ENCODE measurements at regions not wholly inside any gene's neighbourhood (a gene's known extent, or its start where the extent isn't known, plus 50 kb on each side); places are given as distances from the start of the nearest gene placed in this dataset.

- Histone ChIP-seq H3K36me3 (ENCODE audit: control insufficient read depth, insufficient read depth, low read length) (no peaks in the 10 kb centered on the region), H3K4me3 (ENCODE audit: low read depth in 2 of 2, low read length in 2 of 2) (no peak overlapping the region), H3K27ac (ENCODE audit: low read length) (no peak overlapping the region), H3K9me3 (ENCODE audit: control insufficient read depth, insufficient read depth, low read depth, low read length) (no peaks in the 10 kb centered on the region), H3K4me1 (ENCODE audit: control insufficient read depth, insufficient read depth, low read length) (no peaks in the 10 kb centered on the region), H3K27me3 (ENCODE audit: control insufficient read depth, insufficient read depth, low read length) (no peaks in the 10 kb centered on the region)
- intact Hi-C loops (cut with micrococcal nuclease; ENCODE audit: unreplicated experiment) (no loop called here), in situ Hi-C loops (cut with HindIII; ENCODE audit: low pct_unique_long_range_greater_than_20kb, low sequenced_read_pairs) (no loop called here)
- ChIA-PET POLR2A (no interaction called here), CTCF (no interaction called here)
- no peak for TF ChIP-seq POLR2AphosphoS5 (IDR thresholded peaks at IDR 0.05; ENCODE audit: low read depth, low read length)
- TF ChIP-seq CTCF (IDR thresholded peaks at IDR 0.05): no peak
- no peak for TF ChIP-seq REST (IDR thresholded peaks at IDR 0.05; ENCODE audit: insufficient read depth in 1 of 2, low read depth in 2 of 2, low read length in 1 of 2)
- no peak for TF ChIP-seq TCF7L2 (IDR thresholded peaks at IDR 0.05; ENCODE audit: low read depth, low read length)
- TF ChIP-seq SIN3A (IDR thresholded peaks at IDR 0.05; ENCODE audit: borderline replicate concordance, insufficient read depth, low read depth, low read length): no peak
- no TSS peak for BruUV-seq (replicated peaks)
- DNase-seq (ENCODE audit: low read depth, low spot score) (no peak), ATAC-seq (no peak)
These were observed 536.0 kb upstream of the CDH2 start for GRCh38 chr18:28712796-28713425.

GRCh38 chr18:28712172-28712571, 535.2 kb upstream of the CDH2 start:
- ChIA-PET POLR2A (no interaction called here), CTCF (no interaction called here)
- TF ChIP-seq REST (IDR thresholded peaks at IDR 0.05; ENCODE audit: insufficient read depth in 1 of 2, low read depth in 2 of 2, low read length in 1 of 2) (no peak), POLR2AphosphoS5 (IDR thresholded peaks at IDR 0.05; ENCODE audit: low read depth, low read length) (no peak), SIN3A (IDR thresholded peaks at IDR 0.05; ENCODE audit: borderline replicate concordance, insufficient read depth, low read depth, low read length) (no peak), CTCF (IDR thresholded peaks at IDR 0.05) (no peak), TCF7L2 (IDR thresholded peaks at IDR 0.05; ENCODE audit: low read depth, low read length) (no peak)

More at GRCh38 chr18:28712172-28712571, 535.2 kb upstream of the CDH2 start:
- Histone ChIP-seq H3K9me3 (ENCODE audit: control insufficient read depth, insufficient read depth, low read depth, low read length) (no peaks in the 10 kb centered on the region), H3K27ac (ENCODE audit: low read length) (no peak overlapping the region), H3K4me1 (ENCODE audit: control insufficient read depth, insufficient read depth, low read length) (no peaks in the 10 kb centered on the region), H3K4me3 (ENCODE audit: low read depth in 2 of 2, low read length in 2 of 2) (no peak overlapping the region), H3K36me3 (ENCODE audit: control insufficient read depth, insufficient read depth, low read length) (no peaks in the 10 kb centered on the region), H3K27me3 (ENCODE audit: control insufficient read depth, insufficient read depth, low read length) (no peaks in the 10 kb centered on the region)
- no peak for ATAC-seq
- no TSS peak for BruUV-seq (replicated peaks)
- in situ Hi-C loops (cut with HindIII; ENCODE audit: low pct_unique_long_range_greater_than_20kb, low sequenced_read_pairs) (no loop called here), intact Hi-C loops (cut with micrococcal nuclease; ENCODE audit: unreplicated experiment) (no loop called here)
- no peak for DNase-seq (ENCODE audit: low read depth, low spot score)

Data from Panc1 (cell line).